ENCODE measurements at regions not wholly inside any gene's neighbourhood (a gene's known extent, or its start where the extent isn't known, plus 50 kb on each side); places are given as distances from the start of the nearest gene placed in this dataset.

DNA sequence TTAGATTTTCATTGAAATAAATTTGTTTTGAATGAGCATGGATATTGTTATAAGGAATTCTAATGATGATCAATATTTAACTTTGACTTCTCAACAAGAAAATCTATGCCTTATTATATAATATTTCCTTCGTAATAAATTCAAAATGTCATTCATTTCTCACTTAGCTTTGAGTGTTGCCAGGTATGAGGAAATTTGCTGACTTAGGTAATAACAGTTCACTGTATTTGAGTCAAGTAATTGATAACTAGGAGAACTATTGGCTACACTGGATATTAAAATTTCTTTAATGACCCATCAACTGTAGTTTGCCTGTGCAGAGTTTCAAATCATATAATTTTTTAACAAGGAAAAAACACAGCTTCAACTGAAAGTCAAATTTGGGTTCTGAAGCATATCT is 746.6 kb downstream of the SLITRK5 start:
- H3K27ac Mint-ChIP-seq, result no peak overlapping the region
- Histone ChIP-seq H3K27ac (ENCODE audit: insufficient read depth, low read length, poor library complexity, severe bottlenecking) (no peak overlapping the region), H3K9me3 (ENCODE audit: control insufficient read depth in 2 of 2, low read length in 2 of 2) (peaks cover 0 to 3% of the 10 kb centered on the region in 2 experiments), H3K27me3 (ENCODE audit: control insufficient read depth, insufficient read depth, low read length) (no peaks in the 10 kb centered on the region), H3K4me1 (ENCODE audit: control insufficient read depth, insufficient read depth, low read length, poor library complexity, severe bottlenecking) (no peaks in the 10 kb centered on the region), H3K36me3 (ENCODE audit: control insufficient read depth, insufficient read depth, low read length) (no peaks in the 10 kb centered on the region), H3K4me3 (ENCODE audit: low read depth, low read length) (no peak overlapping the region)
- H3K4me3 Mint-ChIP-seq, result no peak overlapping the region
- H3K27me3 Mint-ChIP-seq, result no peaks in the 10 kb centered on the region
- peaks cover 0 to 4% (median 0%) of the 10 kb centered on the region in 4 donors for H3K4me1 Mint-ChIP-seq
- ATAC-seq (ENCODE audit: low read depth in 2 of 2), result no peak
- peaks cover 0 to 20% (median 7%) of the 10 kb centered on the region in 7 donors for H3K9me3 Mint-ChIP-seq
- H3K36me3 Mint-ChIP-seq, result no peaks in the 10 kb centered on the region
- DNase-seq, result no peak

DNA sequence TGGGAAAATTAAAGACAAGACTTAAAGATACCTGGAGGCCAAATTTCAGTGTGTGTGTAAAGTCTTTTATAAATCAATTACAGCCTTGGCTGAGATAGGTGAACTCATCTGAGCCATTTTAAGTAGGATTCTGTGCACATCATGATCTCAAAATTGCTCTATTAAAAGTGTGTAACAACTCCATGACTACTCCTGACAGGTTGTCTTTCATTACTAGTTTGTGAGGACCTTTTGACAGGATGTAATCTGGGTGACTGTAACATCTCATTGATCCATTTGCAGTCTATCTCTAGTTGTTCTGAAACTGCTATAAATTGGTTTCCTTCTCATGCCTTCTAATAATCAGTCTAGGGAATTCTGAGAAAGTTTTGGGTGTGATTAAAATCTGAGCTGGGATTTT is 753.3 kb downstream of the SLITRK5 start:
- no peak overlapping the region for H3K27ac Mint-ChIP-seq
- H3K27me3 Mint-ChIP-seq, result no peaks in the 10 kb centered on the region
- Histone ChIP-seq H3K4me1 (ENCODE audit: control insufficient read depth, insufficient read depth, low read length, poor library complexity, severe bottlenecking) (no peaks in the 10 kb centered on the region), H3K27me3 (ENCODE audit: control insufficient read depth, insufficient read depth, low read length) (no peaks in the 10 kb centered on the region), H3K9me3 (ENCODE audit: control insufficient read depth in 2 of 2, low read length in 2 of 2) (peaks cover 0 to 8% of the 10 kb centered on the region in 2 experiments), H3K27ac (ENCODE audit: insufficient read depth, low read length, poor library complexity, severe bottlenecking) (no peak overlapping the region), H3K36me3 (ENCODE audit: control insufficient read depth, insufficient read depth, low read length) (no peaks in the 10 kb centered on the region), H3K4me3 (ENCODE audit: low read depth, low read length) (no peak overlapping the region)
- H3K4me3 Mint-ChIP-seq, result no peak overlapping the region
- no peak for ATAC-seq (ENCODE audit: low read depth in 2 of 2)
- H3K4me1 Mint-ChIP-seq, result no peaks in the 10 kb centered on the region
- DNase-seq, result no peak
- H3K36me3 Mint-ChIP-seq, result no peaks in the 10 kb centered on the region
- H3K9me3 Mint-ChIP-seq, result peaks cover 2 to 12% (median 4%) of the 10 kb centered on the region in 7 donors

DNA sequence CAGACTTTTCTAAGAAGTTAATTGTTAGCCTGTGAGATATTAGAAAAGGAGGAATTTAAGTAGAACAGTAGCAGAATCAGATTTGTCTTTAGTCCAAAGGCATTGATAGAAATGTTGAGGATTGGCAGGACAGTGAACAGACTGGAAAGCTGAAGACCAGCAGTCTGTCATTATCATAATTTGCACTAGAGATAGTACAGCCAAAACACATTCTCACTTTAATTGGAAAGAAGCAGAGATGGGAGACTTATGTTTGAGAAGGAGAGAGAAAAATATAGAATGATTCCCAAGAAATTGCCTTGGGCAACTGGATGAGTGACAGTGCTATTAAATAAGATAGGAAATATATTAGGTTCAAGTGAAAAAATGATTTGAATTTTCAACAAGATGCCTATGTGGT is 755.5 kb downstream of the SLITRK5 start:
- H3K4me3 ChIP-seq (ENCODE audit: low read depth, low read length), result no peak overlapping the region
- DNase-seq, result no peak
- H3K4me1 ChIP-seq (ENCODE audit: control insufficient read depth, insufficient read depth, low read length, poor library complexity, severe bottlenecking), result no peaks in the 10 kb centered on the region
- H3K4me3 Mint-ChIP-seq, result no peak overlapping the region
- H3K27ac ChIP-seq (ENCODE audit: insufficient read depth, low read length, poor library complexity, severe bottlenecking), result no peak overlapping the region
- no peaks in the 10 kb centered on the region for H3K36me3 Mint-ChIP-seq
- no peak for ATAC-seq (ENCODE audit: low read depth in 2 of 2)
- peaks cover 0 to 10% (median 2%) of the 10 kb centered on the region in 7 donors for H3K9me3 Mint-ChIP-seq
- H3K4me1 Mint-ChIP-seq, result no peaks in the 10 kb centered on the region
- H3K27ac Mint-ChIP-seq, result no peak overlapping the region
- H3K9me3 ChIP-seq (ENCODE audit: control insufficient read depth in 2 of 2, low read length in 2 of 2), result peaks cover 0 to 8% of the 10 kb centered on the region in 2 experiments
- no peaks in the 10 kb centered on the region for H3K36me3 ChIP-seq (ENCODE audit: control insufficient read depth, insufficient read depth, low read length)
- no peaks in the 10 kb centered on the region for H3K27me3 ChIP-seq (ENCODE audit: control insufficient read depth, insufficient read depth, low read length)
- H3K27me3 Mint-ChIP-seq, result no peaks in the 10 kb centered on the region

DNA sequence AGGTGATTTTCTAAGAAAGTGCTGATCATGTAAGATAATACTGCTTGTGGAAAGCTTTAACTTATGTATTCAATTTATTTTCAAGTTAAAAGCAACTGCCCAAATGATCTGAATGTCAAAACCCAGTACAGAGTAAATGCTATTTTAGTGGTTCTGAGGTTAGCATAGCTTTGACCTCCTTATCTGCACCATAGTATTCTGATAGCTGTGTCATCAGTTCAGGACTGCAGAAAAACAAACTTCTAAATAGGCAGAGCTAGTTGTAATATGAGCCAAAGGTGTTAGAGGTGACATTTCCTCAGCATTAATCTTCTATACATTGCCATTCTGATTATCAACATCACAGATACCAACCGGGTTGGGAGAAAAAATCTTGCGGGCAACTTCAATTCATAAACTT is 758.7 kb downstream of the SLITRK5 start:
- H3K4me1 Mint-ChIP-seq, result no peaks in the 10 kb centered on the region
- H3K36me3 Mint-ChIP-seq, result no peaks in the 10 kb centered on the region
- H3K27me3 Mint-ChIP-seq, result no peaks in the 10 kb centered on the region
- peaks cover 0 to 13% of the 10 kb centered on the region in 2 experiments for H3K9me3 ChIP-seq (ENCODE audit: control insufficient read depth in 2 of 2, low read length in 2 of 2)
- no peak for DNase-seq
- no peak overlapping the region for H3K4me3 ChIP-seq (ENCODE audit: low read depth, low read length)
- H3K4me1 ChIP-seq (ENCODE audit: control insufficient read depth, insufficient read depth, low read length, poor library complexity, severe bottlenecking), result no peaks in the 10 kb centered on the region
- H3K4me3 Mint-ChIP-seq, result no peak overlapping the region
- no peak overlapping the region for H3K27ac Mint-ChIP-seq
- H3K27me3 ChIP-seq (ENCODE audit: control insufficient read depth, insufficient read depth, low read length), result no peaks in the 10 kb centered on the region
- no peak for ATAC-seq (ENCODE audit: low read depth in 2 of 2)
- H3K9me3 Mint-ChIP-seq, result peaks cover 0 to 14% (median 8%) of the 10 kb centered on the region in 7 donors
- H3K36me3 ChIP-seq (ENCODE audit: control insufficient read depth, insufficient read depth, low read length), result no peaks in the 10 kb centered on the region
- no peak overlapping the region for H3K27ac ChIP-seq (ENCODE audit: insufficient read depth, low read length, poor library complexity, severe bottlenecking)

DNA sequence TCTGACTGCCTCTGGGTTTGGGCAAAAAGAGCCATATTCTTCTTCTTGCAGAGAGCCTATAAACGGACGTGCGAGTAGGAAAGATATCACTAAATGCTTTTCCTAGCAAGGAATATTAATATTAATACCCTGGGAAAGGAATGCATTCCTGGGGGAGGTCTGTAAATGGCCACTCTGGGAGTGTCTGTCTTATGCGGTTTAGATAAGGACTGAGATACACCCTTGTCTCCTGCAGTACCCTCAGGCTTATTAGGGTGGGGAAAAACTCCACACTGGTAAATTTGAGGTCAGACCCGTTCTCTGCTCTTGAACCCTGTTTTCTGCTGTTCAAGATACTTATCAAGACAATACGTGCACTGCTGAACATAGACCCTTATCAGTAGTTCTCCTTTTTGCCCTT is 763.8 kb downstream of the SLITRK5 start:
- H3K36me3 Mint-ChIP-seq, result no peaks in the 10 kb centered on the region
- no peak overlapping the region for H3K27ac Mint-ChIP-seq
- no peaks in the 10 kb centered on the region for H3K4me1 Mint-ChIP-seq
- peaks cover 0 to 28% (median 11%) of the 10 kb centered on the region in 7 donors for H3K9me3 Mint-ChIP-seq
- DNase-seq (no peak), ATAC-seq (ENCODE audit: low read depth in 2 of 2) (no peak)
- Histone ChIP-seq H3K27me3 (ENCODE audit: control insufficient read depth, insufficient read depth, low read length) (no peaks in the 10 kb centered on the region), H3K36me3 (ENCODE audit: control insufficient read depth, insufficient read depth, low read length) (no peaks in the 10 kb centered on the region), H3K4me3 (ENCODE audit: low read depth, low read length) (no peak overlapping the region), H3K4me1 (ENCODE audit: control insufficient read depth, insufficient read depth, low read length, poor library complexity, severe bottlenecking) (no peaks in the 10 kb centered on the region), H3K9me3 (ENCODE audit: control insufficient read depth in 2 of 2, low read length in 2 of 2) (peaks cover 0 to 5% of the 10 kb centered on the region in 2 experiments), H3K27ac (ENCODE audit: insufficient read depth, low read length, poor library complexity, severe bottlenecking) (no peak overlapping the region)
- H3K27me3 Mint-ChIP-seq, result no peaks in the 10 kb centered on the region
- H3K4me3 Mint-ChIP-seq, result no peak overlapping the region

DNA sequence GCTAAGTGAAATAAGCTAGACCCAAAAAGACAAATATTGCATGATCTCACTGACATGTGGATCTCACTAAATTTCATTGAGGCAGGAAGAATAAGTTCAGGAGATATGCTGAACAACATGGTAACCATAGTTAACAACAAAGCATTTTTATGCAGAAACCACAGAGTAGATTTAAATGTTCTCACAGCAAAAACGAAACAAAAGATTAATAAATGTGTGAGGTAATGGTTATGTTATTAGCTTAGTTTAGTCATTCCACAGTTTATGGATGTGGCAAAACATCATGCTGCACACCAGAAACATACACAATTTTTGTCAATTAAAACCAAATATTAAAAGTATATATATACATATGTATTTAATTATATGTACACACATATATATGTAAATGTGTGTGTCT is 765.8 kb downstream of the SLITRK5 start:
- Mint-ChIP-seq H3K4me1 (no peaks in the 10 kb centered on the region), H3K9me3 (peaks cover 0 to 25% (median 9%) of the 10 kb centered on the region in 7 donors), H3K36me3 (no peaks in the 10 kb centered on the region), H3K4me3 (no peak overlapping the region), H3K27ac (no peak overlapping the region), H3K27me3 (no peaks in the 10 kb centered on the region)
- ATAC-seq (ENCODE audit: low read depth in 2 of 2), result no peak
- no peak overlapping the region for H3K27ac ChIP-seq (ENCODE audit: insufficient read depth, low read length, poor library complexity, severe bottlenecking)
- no peaks in the 10 kb centered on the region for H3K36me3 ChIP-seq (ENCODE audit: control insufficient read depth, insufficient read depth, low read length)
- no peaks in the 10 kb centered on the region for H3K27me3 ChIP-seq (ENCODE audit: control insufficient read depth, insufficient read depth, low read length)
- peaks cover 0 to 11% of the 10 kb centered on the region in 2 experiments for H3K9me3 ChIP-seq (ENCODE audit: control insufficient read depth in 2 of 2, low read length in 2 of 2)
- DNase-seq, result no peak
- H3K4me3 ChIP-seq (ENCODE audit: low read depth, low read length), result no peak overlapping the region
- H3K4me1 ChIP-seq (ENCODE audit: control insufficient read depth, insufficient read depth, low read length, poor library complexity, severe bottlenecking), result no peaks in the 10 kb centered on the region

DNA sequence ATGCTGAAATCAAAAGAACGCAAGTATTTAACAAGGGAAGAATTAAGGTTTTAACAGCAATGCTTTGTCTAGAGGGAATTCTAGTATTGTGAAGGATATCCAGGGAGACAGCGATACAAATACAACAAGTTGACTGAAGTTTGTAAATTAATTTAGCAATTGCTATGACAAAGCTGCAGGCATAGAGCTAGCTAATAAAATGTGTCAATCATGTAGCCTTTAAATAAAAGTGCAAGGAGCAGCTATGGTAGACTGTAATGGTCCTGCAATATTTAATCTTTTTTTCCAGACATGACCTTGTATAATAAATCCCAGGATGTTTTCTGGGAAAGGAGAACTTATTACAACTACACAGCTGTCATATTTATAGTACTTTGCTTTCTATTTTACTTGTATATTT is 779.3 kb downstream of the SLITRK5 start:
- Mint-ChIP-seq H3K4me3 (no peak overlapping the region), H3K9me3 (peaks cover 0 to 17% (median 7%) of the 10 kb centered on the region in 7 donors), H3K36me3 (no peaks in the 10 kb centered on the region), H3K27ac (no peak overlapping the region), H3K27me3 (no peaks in the 10 kb centered on the region), H3K4me1 (no peaks in the 10 kb centered on the region)
- H3K9me3 ChIP-seq (ENCODE audit: control insufficient read depth in 2 of 2, low read length in 2 of 2), result peaks cover 0 to 5% of the 10 kb centered on the region in 2 experiments
- ATAC-seq (ENCODE audit: low read depth in 2 of 2) (no peak), DNase-seq (no peak)
- H3K27ac ChIP-seq (ENCODE audit: insufficient read depth, low read length, poor library complexity, severe bottlenecking), result no peak overlapping the region
- H3K4me3 ChIP-seq (ENCODE audit: low read depth, low read length), result no peak overlapping the region
- no peaks in the 10 kb centered on the region for H3K27me3 ChIP-seq (ENCODE audit: control insufficient read depth, insufficient read depth, low read length)
- no peaks in the 10 kb centered on the region for H3K4me1 ChIP-seq (ENCODE audit: control insufficient read depth, insufficient read depth, low read length, poor library complexity, severe bottlenecking)
- no peaks in the 10 kb centered on the region for H3K36me3 ChIP-seq (ENCODE audit: control insufficient read depth, insufficient read depth, low read length)

DNA sequence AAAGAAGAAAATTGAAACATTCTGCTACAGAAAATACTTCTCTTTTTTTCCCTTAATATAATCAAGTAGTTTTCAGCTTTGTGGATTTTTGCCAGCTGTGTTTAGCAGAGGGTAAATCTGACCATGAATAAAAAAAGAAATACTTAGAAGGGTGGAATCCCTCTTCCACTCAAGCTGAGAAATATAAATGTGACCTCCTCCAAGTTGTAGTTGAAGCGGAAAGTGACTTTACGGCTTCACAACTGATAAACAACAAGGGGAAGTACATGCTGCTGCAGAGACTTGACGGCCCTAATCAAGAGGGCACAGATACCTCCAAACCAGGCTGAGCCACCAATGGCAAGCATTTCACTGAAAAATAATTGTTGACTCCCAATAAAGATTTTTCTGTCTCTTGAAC is 785.0 kb downstream of the SLITRK5 start:
- Mint-ChIP-seq H3K27me3 (no peaks in the 10 kb centered on the region), H3K4me1 (no peaks in the 10 kb centered on the region), H3K4me3 (no peak overlapping the region), H3K27ac (no peak overlapping the region), H3K36me3 (no peaks in the 10 kb centered on the region), H3K9me3 (peaks cover 0 to 18% (median 7%) of the 10 kb centered on the region in 7 donors)
- no peaks in the 10 kb centered on the region for H3K9me3 ChIP-seq (ENCODE audit: control insufficient read depth in 2 of 2, low read length in 2 of 2)
- H3K4me3 ChIP-seq (ENCODE audit: low read depth, low read length), result no peak overlapping the region
- DNase-seq, result no peak
- no peaks in the 10 kb centered on the region for H3K36me3 ChIP-seq (ENCODE audit: control insufficient read depth, insufficient read depth, low read length)
- no peak for ATAC-seq (ENCODE audit: low read depth in 2 of 2)
- no peaks in the 10 kb centered on the region for H3K4me1 ChIP-seq (ENCODE audit: control insufficient read depth, insufficient read depth, low read length, poor library complexity, severe bottlenecking)
- H3K27ac ChIP-seq (ENCODE audit: insufficient read depth, low read length, poor library complexity, severe bottlenecking), result no peak overlapping the region
- H3K27me3 ChIP-seq (ENCODE audit: control insufficient read depth, insufficient read depth, low read length), result no peaks in the 10 kb centered on the region

Measured in CD4-positive, CD25-positive, alpha-beta regulatory T cell (primary cell).